HEK293 (cell line): ENCODE measurements at regions not wholly inside any gene's neighbourhood (a gene's known extent, or its start where the extent isn't known, plus 50 kb on each side); places are given as distances from the start of the nearest gene placed in this dataset.
"Not testable (repeated sequence)": the region's sequence is repeated elsewhere in the genome, so short reads cannot be mapped to it uniquely, and the experiment has no call there.

ENCODE experiments used
- MEIS1 ChIP-seq: sonication (generic); formaldehyde crosslinking; IDR thresholded peaks from 2 replicates; pipeline ENCODE4 v1.8.1; 2022; ENCODE audit warnings: missing genetic modification reagents, mild to moderate bottlenecking, borderline replicate concordance
- TCF7L2 ChIP-seq: IDR thresholded peaks from 2 replicates; pipeline ENCODE4 v1.6.1; 2011; ENCODE audit warnings: low read depth, mild to moderate bottlenecking, inconsistent platforms, low read length, moderate library complexity, borderline replicate concordance
- ZBTB7A ChIP-seq: fragments of 450-650 bp; formaldehyde crosslinking; IDR thresholded peaks from 2 replicates; pipeline ENCODE4 v1.5.1; 2016; ENCODE audit warnings: low read depth, missing biosample characterization, missing genetic modification characterization
- ZNF274 ChIP-seq, 2 experiments: fragments of 200-500 bp in 1 of 2; fragments of 450-650 bp in 1 of 2; sonication (Bioruptor generic) in 1 of 2; formaldehyde crosslinking in 1 of 2; IDR thresholded peaks; 2 replicates each; pipeline versions ENCODE4 v1.5.1 to v1.6.1; 2014 to 2016; ENCODE audit warnings: borderline replicate concordance in 1 of 2, inconsistent platforms in 1 of 2, low read length in 1 of 2, missing biosample characterization in 1 of 2, missing genetic modification characterization in 1 of 2
- ZNF350 ChIP-seq: fragments of 450-650 bp; formaldehyde crosslinking; IDR thresholded peaks from 2 replicates; pipeline ENCODE4 v1.5.0; 2017; ENCODE audit warnings: missing biosample characterization, mild to moderate bottlenecking, missing genetic modification characterization
- ZNF433 ChIP-seq: fragments of 450-650 bp; formaldehyde crosslinking; IDR thresholded peaks from 2 replicates; pipeline ENCODE4 v1.5.1; 2016; ENCODE audit warnings: missing biosample characterization, missing genetic modification characterization, low read depth
- ZNF76 ChIP-seq: fragments of 450-650 bp; formaldehyde crosslinking; IDR thresholded peaks from 2 replicates; pipeline ENCODE4; 2016; ENCODE audit warnings: low read depth, missing biosample characterization, missing genetic modification characterization, borderline replicate concordance
- TF ChIP-seq, protein P1 (sequence below): fragments of 450-650 bp; formaldehyde crosslinking; IDR thresholded peaks from 2 replicates; pipeline ENCODE4 v1.5.1; 2016; ENCODE audit warnings: missing biosample characterization, missing genetic modification characterization
- TF ChIP-seq, protein P2 (sequence below): fragments of 450-650 bp; formaldehyde crosslinking; IDR thresholded peaks from 2 replicates; pipeline ENCODE4 v1.5.1; 2016; ENCODE audit warnings: missing biosample characterization, missing genetic modification characterization
- TF ChIP-seq, protein P3 (sequence below): fragments of 450-650 bp; formaldehyde crosslinking; IDR thresholded peaks from 2 replicates; pipeline ENCODE4 v1.5.1; 2016; ENCODE audit warnings: missing biosample characterization, missing genetic modification characterization

DNA sequence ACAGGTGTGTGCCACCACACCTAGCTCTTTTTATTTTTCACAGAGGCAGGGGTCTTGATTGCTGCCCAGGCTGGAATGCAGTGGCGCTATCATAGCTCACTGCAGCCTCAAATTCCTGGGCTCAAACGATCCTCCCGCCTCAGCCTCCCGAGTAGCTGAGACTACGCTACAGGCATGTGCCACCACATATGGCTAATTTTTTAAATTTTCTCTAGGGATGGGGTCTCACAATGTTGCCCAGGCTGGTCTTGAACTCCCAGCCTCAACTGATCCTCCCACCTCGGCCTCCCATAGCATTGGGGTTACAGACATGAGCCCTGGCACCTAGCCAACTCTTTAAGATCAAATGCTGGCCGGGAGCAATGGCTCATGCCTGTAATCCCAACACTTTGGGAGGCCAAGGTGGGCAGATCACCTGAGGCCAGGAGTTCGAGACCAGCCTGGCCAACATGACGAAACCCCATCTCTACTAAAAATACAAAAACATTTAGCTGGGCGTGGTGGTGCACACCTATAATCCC, 50.6 kb upstream of the MYL10 start:
- TF ChIP-seq MEIS1 (CRISPR knock-in tag); TCF7L2; ZBTB7A; ZNF433; ZNF350 (tag by site-specific recombination); ZNF76 (tag by site-specific recombination); ZNF274 (IDR thresholded peaks at IDR 0.05; ENCODE audit: low read length); ZNF274 (tag by site-specific recombination; IDR thresholded peaks at IDR 0.05; ENCODE audit: borderline replicate concordance): not testable (repeated sequence)
- TF ChIP-seq, protein P1, sequence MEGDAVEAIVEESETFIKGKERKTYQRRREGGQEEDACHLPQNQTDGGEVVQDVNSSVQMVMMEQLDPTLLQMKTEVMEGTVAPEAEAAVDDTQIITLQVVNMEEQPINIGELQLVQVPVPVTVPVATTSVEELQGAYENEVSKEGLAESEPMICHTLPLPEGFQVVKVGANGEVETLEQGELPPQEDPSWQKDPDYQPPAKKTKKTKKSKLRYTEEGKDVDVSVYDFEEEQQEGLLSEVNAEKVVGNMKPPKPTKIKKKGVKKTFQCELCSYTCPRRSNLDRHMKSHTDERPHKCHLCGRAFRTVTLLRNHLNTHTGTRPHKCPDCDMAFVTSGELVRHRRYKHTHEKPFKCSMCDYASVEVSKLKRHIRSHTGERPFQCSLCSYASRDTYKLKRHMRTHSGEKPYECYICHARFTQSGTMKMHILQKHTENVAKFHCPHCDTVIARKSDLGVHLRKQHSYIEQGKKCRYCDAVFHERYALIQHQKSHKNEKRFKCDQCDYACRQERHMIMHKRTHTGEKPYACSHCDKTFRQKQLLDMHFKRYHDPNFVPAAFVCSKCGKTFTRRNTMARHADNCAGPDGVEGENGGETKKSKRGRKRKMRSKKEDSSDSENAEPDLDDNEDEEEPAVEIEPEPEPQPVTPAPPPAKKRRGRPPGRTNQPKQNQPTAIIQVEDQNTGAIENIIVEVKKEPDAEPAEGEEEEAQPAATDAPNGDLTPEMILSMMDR = not testable (repeated sequence)
- TF ChIP-seq, protein P2, sequence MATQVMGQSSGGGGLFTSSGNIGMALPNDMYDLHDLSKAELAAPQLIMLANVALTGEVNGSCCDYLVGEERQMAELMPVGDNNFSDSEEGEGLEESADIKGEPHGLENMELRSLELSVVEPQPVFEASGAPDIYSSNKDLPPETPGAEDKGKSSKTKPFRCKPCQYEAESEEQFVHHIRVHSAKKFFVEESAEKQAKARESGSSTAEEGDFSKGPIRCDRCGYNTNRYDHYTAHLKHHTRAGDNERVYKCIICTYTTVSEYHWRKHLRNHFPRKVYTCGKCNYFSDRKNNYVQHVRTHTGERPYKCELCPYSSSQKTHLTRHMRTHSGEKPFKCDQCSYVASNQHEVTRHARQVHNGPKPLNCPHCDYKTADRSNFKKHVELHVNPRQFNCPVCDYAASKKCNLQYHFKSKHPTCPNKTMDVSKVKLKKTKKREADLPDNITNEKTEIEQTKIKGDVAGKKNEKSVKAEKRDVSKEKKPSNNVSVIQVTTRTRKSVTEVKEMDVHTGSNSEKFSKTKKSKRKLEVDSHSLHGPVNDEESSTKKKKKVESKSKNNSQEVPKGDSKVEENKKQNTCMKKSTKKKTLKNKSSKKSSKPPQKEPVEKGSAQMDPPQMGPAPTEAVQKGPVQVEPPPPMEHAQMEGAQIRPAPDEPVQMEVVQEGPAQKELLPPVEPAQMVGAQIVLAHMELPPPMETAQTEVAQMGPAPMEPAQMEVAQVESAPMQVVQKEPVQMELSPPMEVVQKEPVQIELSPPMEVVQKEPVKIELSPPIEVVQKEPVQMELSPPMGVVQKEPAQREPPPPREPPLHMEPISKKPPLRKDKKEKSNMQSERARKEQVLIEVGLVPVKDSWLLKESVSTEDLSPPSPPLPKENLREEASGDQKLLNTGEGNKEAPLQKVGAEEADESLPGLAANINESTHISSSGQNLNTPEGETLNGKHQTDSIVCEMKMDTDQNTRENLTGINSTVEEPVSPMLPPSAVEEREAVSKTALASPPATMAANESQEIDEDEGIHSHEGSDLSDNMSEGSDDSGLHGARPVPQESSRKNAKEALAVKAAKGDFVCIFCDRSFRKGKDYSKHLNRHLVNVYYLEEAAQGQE (tag by site-specific recombination) = not testable (repeated sequence)
- TF ChIP-seq, protein P3, sequence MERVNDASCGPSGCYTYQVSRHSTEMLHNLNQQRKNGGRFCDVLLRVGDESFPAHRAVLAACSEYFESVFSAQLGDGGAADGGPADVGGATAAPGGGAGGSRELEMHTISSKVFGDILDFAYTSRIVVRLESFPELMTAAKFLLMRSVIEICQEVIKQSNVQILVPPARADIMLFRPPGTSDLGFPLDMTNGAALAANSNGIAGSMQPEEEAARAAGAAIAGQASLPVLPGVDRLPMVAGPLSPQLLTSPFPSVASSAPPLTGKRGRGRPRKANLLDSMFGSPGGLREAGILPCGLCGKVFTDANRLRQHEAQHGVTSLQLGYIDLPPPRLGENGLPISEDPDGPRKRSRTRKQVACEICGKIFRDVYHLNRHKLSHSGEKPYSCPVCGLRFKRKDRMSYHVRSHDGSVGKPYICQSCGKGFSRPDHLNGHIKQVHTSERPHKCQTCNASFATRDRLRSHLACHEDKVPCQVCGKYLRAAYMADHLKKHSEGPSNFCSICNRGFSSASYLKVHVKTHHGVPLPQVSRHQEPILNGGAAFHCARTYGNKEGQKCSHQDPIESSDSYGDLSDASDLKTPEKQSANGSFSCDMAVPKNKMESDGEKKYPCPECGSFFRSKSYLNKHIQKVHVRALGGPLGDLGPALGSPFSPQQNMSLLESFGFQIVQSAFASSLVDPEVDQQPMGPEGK (tag by site-specific recombination) = not testable (repeated sequence)
